Renal pelvis (tissue), 1 donor: ENCODE measurements at regions not wholly inside any gene's neighbourhood (a gene's known extent, or its start where the extent isn't known, plus 50 kb on each side); places are given as distances from the start of the nearest gene placed in this dataset.
"Not testable (repeated sequence)": the region's sequence is repeated elsewhere in the genome, so short reads cannot be mapped to it uniquely, and the experiment has no call there.

Experiments
- DNase-seq: peaks from one replicate; pipeline ENCODE4 v3.0.0-alpha.2; 2013

DNA sequence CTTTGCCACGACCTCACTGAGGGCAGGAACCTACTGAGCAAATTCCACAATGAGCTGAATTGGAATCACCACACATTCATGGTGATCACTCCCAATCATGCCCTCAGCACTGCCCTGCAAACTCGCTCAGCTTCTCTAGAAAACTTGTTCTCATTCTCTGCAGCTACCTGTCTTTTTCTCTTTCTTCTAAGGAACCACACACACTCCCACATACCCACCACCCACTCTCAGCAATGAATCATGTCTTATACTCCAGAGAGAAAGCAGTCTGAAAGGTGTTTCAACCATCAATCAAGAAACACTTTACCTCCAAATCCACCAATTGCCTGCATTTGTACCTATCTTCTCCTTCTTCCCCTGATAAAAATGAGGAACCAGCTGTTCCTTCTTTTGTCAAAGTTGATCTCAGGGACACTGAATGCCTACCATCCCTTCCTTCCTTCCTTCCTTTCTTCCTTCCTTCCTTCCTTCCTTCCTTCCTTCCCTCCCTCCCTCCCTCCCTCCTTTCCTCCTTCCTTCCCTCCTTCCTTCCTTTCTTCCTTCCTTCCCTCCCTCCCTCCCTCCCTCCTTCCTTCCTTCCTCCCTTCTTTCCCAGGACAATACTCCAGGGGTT, 84.6 kb upstream of the SGK1 start:
- DNase-seq, result no peak

DNA sequence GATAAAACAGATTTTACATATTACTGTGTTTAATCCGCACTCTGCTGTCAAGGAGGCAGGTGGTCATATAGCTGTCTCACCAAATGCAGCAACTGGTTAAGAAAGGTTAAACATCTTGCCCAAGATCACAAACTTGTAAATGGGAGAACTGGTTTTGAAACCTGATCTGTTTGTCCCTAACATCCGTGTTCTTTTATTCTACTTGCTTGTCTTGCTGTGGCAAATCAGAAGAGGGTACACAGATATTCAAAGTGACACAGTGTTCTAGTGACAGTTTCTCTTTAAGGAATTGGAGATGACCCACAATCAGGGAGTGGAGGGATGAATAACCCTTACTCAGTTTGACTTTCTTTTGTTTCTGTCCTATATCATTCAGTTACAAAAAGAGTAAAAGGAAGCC, 83.0 kb upstream of the SGK1 start:
- no peak for DNase-seq

DNA sequence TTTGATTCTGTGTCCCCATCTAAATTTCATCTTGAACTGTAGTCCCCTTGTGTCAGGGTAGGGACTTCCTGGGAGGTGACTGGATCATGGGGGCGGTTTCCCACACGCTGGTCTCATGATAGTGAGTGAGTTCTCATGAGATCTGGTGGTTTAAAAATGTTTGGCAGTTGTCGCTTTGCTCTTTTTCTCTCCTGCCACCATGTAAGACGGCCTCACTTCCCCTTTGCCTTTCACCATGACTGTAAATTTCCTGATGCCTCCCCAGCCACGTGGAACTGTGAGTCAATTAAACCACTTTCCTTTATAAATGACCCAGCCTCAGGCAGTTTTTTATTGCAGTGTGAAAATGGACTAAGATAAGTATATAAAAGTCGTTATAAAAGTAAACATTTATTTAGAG, 80.5 kb upstream of the SGK1 start:
- no peak for DNase-seq

DNA sequence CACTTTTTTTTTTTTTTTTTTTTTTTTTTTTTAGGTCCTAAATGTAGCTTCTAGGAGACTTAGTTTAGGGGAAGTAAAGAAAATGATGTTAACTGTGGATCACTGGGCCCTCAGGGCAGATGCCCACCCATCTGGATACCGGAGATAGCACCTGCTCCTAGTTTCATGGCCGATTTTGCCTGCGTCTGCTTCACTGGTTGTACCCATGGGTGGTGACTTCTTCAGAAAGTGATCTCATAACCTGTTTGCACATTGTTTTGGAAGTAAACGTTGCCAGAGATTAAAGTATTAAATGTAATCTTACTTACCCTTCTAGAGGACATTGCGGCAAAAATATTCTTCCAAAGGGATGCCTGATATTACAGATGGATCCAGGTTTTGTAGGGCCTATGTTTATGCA, 79.8 kb upstream of the SGK1 start:
- no peak for DNase-seq

DNA sequence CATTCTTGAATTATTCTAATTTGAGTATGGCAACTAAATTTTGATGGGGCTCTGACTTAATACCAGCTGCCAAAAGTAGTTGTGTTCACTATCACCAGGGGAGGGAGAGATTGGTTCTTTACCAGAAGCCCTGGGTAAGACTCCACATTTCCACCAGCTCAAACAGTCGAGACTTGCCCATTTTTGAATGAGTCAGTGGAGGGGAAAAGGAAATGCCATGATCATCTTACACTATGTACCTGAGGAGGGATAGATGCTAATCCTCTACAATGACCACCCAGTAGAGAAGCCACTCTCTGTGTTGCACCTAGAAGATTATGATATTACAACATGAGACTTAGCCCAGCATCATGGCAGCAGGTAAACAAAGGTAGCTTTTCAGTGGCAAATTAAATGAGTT, 77.0 kb upstream of the SGK1 start:
- DNase-seq, result no peak

DNA sequence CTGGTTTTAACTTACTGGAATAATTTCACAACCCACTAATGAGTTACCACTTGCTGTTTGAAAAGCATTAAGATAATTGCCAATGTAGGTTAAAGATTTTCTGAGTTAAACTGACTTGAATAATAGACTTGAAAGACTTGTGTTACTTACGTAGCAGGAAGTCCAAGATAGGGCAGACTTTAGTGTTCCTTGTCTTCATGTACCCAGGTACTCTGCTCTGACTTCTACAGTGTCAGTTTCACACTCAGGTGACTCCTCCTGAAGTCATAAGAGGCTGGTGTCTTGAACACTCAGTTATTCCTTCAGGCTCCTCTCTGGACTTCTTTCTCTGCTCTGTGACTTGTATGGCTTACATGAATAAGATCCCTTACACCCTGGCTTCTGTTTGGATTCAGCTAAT, 76.3 kb upstream of the SGK1 start:
- no peak for DNase-seq

DNA sequence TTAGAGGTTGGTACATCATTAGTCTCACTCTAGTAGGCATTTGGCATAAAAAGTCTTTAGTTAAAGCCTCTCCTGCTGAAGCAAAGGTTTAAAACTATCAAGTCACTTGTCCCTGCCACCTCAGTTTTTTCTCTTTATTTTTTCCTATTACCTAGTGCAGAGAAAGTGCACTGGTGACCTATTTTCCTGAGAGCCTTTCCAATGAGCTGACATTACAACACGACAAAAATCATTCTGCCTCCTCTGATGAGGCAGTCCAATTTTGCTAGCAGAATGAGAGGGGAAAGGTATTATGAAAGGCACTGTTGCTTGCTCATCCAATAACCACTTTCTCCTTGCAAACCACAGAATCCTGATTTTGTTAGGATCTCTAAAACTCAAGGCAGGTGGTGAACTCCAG, 73.3 kb upstream of the SGK1 start:
- no peak for DNase-seq

DNA sequence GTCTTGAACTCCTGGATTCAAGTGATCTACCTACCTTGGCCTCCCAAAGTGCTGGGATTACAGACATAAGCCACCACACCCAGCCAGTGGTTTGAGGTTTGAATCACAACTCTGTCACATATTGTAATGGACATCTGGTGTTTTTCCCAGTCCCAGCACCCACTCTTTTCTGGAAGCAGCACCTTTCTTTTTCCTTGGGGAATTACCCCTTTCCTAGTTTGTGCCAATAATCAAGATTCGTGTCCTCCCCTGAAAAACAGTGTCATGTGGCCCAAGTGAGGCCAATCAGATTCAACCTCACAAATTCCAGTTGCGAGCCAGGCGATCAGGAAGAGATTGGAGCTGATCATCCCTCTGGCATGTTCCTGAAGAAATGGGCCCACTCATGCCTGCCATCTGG, 71.7 kb upstream of the SGK1 start:
- DNase-seq, result no peak

DNA sequence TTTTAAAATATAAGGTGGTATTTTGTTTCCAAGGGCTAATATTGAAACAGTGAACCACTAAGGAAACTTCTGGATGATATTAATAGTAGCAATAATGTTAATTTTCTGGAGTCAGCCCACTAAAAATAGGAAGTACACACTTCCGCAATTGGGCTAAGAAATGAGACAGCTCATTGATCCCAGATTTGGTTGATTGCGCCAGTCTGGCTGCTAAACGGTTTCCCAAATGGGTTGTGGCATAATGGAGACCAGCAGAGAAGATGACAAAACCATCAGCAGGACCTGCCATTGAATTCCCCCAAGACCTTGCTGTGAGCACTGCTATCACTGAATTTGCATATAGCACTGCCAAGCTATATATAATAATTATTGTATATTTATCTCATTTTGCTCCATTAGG, 71.2 kb upstream of the SGK1 start:
- DNase-seq, result no peak

DNA sequence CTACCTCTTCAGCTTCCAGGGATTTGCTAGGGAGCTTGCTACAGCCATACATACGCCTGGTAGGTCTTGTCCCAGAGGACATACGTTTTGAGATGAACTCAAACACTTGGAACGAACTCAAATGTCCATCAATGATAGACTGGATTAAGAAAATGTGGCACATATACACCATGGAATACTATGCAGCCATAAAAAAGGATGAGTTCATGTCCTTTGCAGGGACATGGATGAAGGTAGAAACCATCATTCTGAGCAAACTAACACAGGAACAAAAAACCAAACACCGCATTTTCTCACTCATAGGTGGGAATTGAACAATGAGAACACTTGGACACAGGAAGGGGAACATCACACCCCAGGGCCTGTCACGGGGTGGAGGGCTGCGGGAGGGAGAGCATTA, 68.6 kb upstream of the SGK1 start:
- DNase-seq, result not testable (repeated sequence)

DNA sequence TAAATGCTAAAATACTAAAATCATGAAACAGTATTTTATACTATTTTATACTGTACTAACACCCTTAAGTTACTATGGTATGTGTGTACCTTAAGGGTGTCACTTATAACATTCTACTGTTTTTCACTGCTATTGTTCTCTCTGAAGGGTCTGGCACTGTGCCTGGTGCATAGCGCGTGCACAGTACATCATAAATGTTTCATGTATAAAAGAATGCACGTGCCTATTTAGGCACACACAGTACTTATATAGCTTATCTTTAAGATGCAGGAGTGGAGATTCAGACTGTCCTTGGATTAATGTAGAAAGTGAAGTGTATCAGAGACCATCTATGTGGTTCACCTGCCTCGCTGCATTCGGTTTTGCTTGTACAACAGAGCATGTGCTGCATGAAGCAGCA, 64.0 kb upstream of the SGK1 start:
- no peak for DNase-seq

DNA sequence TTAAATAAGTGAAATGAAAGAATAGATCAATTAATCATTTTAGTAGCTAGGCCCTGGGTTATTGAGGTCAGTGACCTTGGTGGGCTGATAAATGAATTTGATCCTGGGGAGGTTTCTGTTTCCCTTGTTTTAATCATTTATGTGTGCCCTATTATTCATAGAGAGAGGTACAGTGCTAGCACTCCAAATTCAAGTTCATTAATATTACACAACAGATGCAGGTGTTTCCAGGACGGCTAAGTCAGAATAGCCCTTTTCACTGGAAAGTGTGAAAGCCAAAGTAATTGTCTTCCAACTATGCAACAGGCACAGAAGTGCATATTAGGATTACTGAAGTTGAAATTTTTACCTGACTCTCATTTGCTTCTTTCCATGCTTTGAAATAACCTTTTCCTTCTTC, 61.7 kb upstream of the SGK1 start:
- no peak for DNase-seq

DNA sequence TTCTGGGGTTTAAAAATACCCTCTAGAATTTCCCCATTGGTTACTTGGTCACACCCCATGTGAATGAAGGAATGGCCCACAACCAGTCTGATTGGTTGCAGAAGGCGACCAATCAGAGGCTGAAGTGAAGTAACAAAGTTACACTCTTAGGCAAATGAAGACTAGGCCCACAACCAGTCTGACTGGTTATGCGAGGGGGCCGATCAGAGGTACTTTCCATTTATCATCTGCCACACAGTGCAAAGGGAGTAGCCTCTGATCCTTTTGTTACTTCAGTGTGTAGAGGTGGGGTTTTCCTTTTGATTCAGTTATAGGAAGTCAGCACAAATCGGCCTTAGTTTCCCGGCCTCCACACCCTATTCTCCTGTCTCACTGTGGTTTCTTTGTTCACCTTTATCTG, 61.2 kb upstream of the SGK1 start:
- peak; percentile 23 for DNase-seq

DNA sequence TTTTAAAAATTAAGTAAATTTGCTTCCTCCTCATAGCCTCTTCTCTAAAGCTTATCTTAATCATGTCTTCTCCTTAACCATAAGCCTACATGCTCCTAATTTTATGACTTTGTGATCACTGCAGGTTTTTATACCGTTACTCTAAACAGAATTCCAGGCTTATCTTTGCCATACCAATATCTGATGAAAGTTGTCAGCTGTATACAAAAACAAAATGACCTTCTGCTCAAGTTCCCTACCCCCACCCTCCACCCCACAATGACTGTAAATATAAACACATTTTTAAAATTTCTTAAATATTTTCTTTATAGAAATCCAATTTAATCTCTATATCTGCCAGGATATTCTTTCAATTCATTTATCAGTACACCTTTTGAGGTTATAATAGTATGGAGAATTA, 60.5 kb upstream of the SGK1 start:
- DNase-seq, result no peak

DNA sequence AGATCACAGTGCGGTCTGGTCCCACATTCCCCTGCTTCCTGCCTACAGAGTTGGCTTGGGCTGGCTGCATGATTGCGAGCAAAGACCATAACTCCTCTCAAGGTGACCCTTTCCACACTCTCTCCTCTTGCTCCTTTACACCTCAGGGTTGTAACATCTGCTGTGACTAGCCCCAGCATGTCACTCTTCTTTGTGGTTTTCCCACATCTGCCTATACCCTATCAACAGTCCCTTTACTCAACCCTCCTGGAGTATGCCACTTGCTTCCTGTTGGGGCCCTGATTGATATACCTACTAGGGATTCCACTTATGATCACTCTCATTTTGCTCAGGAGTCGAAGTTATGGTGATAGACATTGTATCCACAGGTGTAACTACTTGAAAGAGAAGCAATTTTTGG, 58.9 kb upstream of the SGK1 start:
- DNase-seq, result no peak

DNA sequence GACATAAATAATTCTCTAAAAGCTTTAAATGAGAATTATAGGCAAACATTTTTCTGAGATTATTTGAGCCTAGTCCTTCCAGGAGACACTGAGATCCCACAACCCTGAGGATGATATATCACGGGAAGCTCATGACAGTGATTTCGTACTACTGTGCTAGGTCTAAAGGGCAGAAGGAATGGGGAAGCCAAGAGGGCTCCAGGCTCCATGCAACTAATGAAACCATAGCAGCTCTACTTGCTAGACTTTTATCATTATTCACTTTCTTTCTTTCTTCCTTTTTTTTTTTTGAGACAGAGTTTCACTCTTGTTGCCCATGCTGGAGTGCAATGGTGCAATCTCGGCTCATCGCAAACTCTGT, 57.3 kb upstream of the SGK1 start:
- no peak for DNase-seq

DNA sequence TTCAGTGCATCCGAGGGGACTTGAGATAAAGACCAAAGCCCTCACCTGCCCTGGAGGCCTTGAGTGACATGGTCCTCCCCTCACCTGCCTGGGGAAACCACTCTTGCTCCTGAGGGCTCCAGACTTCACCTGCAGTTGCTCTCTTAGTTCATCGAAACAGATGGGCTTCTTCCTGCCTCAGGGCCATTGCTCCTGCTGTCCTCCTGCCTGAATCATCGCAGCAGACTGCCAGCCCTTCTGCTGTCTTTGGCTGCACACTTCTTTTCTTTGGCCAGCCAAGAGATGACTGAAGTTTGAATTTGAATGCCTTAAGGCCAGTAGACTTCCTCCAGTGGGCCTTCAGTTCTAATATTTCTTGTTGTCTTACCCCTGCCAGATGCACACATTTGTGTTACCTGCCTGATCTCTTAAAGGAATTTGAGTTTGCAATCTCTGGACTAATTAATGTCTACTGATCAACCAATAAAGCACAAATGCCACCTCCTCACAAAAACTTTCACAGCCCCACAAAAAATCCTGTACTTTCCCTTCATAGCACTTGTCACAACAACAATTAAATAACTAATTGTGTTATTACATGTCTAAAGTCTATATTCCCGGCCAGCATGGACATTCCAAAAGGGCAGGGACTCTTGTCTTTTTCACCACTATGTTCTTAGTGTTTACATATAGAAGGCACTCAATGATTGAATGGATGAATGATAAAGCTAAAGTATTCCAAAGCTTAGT, 56.7 kb upstream of the SGK1 start:
- no peak for DNase-seq

DNA sequence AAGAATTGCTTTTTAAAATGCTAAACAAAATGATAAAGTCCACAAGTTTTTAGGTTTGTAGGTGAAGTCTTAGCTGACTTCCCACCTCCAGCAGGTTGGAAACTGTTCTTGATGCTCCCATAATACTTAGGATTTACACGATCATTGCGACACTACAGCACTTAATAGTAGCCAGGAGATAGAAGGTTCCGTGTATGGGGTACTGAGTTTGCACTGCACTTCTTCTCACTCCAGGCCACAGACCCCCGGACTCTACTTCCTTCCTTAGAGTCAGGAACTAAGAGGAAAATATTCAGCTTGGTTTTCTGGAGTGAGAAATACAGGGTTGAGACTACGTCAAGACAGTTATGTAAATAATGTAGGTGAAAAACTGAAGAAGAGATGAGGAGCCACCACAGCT, 56.1 kb upstream of the SGK1 start:
- DNase-seq, result no peak

DNA sequence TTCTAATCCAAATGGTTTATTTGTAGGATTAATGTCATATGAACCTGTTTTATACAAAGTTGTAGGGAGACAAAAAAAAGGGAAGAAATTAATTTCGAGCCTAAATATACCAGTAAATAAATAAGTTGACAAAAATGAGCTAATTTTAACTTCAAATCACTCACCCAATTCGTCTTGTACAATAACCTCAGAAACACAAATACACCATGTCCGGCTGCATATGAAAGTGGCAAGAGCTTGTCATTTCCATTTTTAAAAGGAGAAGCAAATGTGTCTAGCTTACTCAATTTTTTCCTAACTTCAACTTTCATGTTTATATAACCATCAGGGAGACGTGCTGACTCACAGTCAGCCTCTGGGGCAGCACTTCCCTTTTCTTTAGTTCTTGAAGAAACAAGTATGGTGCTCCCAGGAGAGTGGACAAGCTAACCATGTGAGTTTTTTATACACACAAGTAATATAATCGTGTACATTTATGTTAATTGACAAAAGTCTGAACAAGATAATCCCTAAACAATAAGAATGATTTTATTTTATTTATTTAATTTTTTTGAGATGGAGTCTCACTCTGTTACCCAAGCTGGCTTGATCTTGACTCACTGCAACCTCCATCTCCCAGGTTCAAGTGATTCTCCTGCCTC, 55.5 kb upstream of the SGK1 start:
- no peak for DNase-seq

DNA sequence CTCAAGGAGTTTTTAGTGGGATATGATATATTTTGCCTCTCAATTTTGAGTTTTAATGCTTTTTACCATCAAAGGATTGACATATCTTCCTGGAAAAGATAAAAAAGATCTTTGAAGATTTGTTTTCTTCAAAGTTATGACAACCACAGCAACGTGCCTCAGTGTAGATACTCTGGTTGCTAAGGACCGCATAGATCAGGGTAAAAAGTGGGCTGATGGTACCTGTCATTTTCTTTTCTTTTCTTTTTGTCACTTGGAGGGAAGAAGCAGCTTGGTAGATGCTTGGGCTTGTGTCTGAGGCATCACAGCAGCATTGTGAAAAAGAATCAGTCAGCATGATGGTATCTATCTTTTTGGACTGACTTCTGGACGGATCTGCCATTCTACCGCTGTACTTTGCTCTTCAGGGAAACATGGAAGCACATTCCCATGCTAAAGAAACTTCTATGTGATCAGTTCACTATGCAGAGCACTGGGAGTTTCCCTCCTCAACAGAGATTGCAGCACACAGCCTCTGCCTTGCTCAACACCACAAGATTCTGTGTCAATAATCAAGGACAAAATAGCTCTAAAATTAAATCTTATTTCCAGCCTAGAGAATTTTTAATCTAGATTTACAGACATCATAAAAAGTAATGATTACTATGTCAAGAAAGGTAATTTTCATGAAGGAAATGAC, 54.8 kb upstream of the SGK1 start:
- no peak for DNase-seq

DNA sequence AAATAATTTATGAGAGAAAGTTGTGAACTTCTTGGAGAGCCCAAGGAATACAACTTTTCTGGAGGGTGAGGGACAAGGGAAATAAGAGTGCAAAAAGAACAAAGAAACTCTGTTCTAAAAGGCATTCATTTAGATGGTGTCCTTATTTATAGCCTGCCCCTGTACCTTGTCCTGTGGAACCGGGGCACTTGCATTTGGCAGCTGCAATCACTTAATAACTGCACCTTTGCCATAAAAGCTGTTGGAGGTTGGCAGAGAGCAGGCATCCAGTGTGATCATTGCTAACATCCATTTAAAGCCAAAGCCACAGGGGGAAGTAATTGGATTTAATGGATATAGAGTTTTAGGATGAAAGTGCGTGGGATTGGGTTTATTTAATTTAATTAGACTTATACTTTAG, 50.8 kb upstream of the SGK1 start:
- DNase-seq, result no peak
